ENCODE measurements at regions not wholly inside any gene's neighbourhood (a gene's known extent, or its start where the extent isn't known, plus 50 kb on each side); places are given as distances from the start of the nearest gene placed in this dataset.

- no peak for TF ChIP-seq CTCF (IDR thresholded peaks at IDR 0.05; ENCODE audit: borderline replicate concordance, insufficient read depth, low read depth, low read length)
- H3K4me3 ChIP-seq (ENCODE audit: low read depth, low read length) = no peak overlapping the region
These were observed 543.3 kb upstream of the CHORDC1 start for GRCh38 chr11:90766121-90766520.

- no peak overlapping the region for H3K4me3 ChIP-seq (ENCODE audit: low read depth, low read length)
- no peak for TF ChIP-seq CTCF (IDR thresholded peaks at IDR 0.05; ENCODE audit: borderline replicate concordance, insufficient read depth, low read depth, low read length)
These were observed 541.8 kb upstream of the CHORDC1 start for GRCh38 chr11:90764691-90765090.

GRCh38 chr11:90757849-90758494 lies 535.1 kb upstream of the CHORDC1 start:
- H3K4me3 ChIP-seq (ENCODE audit: low read depth, low read length) = no peak overlapping the region
- TF ChIP-seq CTCF (IDR thresholded peaks at IDR 0.05; ENCODE audit: borderline replicate concordance, insufficient read depth, low read depth, low read length) = no peak

- no peak overlapping the region for H3K4me3 ChIP-seq (ENCODE audit: low read depth, low read length)
- no peak for TF ChIP-seq CTCF (IDR thresholded peaks at IDR 0.05; ENCODE audit: borderline replicate concordance, insufficient read depth, low read depth, low read length)
These were observed 533.8 kb upstream of the CHORDC1 start for GRCh38 chr11:90756617-90757016.

GRCh38 chr11:90753546-90753945 lies 530.7 kb upstream of the CHORDC1 start:
- no peak for TF ChIP-seq CTCF (IDR thresholded peaks at IDR 0.05; ENCODE audit: borderline replicate concordance, insufficient read depth, low read depth, low read length)

GRCh38 chr11:90747057-90747456 lies 524.2 kb upstream of the CHORDC1 start:
- no peak overlapping the region for H3K4me3 ChIP-seq (ENCODE audit: low read depth, low read length)
- no peak for TF ChIP-seq CTCF (IDR thresholded peaks at IDR 0.05; ENCODE audit: borderline replicate concordance, insufficient read depth, low read depth, low read length)

More at GRCh38 chr11:90753546-90753945, 530.7 kb upstream of the CHORDC1 start:
- no peak overlapping the region for H3K4me3 ChIP-seq (ENCODE audit: low read depth, low read length)

- TF ChIP-seq CTCF (IDR thresholded peaks at IDR 0.05; ENCODE audit: borderline replicate concordance, insufficient read depth, low read depth, low read length) = no peak
- no peak overlapping the region for H3K4me3 ChIP-seq (ENCODE audit: low read depth, low read length)
These were observed 521.3 kb upstream of the CHORDC1 start for GRCh38 chr11:90744169-90744568.
